HUDEP-2 (cell line): ENCODE measurements at regions not wholly inside any gene's neighbourhood (a gene's known extent, or its start where the extent isn't known, plus 50 kb on each side); places are given as distances from the start of the nearest gene placed in this dataset.

Experiments used
- DNase-seq, 76 experiments: peaks; one replicate each; lab custom pipeline; 2025; ENCODE audit not compliant: unreplicated experiment in 76 of 76; lab: John Stamatoyannopoulos, UW

DNA sequence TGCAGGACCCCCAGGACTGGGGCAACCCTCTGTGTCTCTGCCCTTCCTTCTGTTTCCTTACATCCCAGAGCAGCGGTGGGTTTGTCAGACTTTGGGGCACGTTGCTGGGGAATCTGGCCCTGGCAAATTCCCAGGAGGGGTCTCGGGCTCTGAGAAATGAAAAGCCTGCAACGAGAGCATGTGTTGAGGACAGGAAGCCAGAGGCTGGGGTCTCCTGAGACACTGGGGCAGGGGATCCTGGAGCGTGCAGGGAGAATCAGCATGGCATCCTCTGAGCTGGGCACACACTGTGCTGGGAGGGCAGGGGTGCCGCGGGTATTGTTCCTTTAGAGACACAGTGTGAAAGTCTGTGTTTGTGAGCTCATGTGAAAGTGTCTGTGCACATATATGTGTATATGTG lies 279.9 kb upstream of the PPP2R2D start:
- no peak for DNase-seq

DNA sequence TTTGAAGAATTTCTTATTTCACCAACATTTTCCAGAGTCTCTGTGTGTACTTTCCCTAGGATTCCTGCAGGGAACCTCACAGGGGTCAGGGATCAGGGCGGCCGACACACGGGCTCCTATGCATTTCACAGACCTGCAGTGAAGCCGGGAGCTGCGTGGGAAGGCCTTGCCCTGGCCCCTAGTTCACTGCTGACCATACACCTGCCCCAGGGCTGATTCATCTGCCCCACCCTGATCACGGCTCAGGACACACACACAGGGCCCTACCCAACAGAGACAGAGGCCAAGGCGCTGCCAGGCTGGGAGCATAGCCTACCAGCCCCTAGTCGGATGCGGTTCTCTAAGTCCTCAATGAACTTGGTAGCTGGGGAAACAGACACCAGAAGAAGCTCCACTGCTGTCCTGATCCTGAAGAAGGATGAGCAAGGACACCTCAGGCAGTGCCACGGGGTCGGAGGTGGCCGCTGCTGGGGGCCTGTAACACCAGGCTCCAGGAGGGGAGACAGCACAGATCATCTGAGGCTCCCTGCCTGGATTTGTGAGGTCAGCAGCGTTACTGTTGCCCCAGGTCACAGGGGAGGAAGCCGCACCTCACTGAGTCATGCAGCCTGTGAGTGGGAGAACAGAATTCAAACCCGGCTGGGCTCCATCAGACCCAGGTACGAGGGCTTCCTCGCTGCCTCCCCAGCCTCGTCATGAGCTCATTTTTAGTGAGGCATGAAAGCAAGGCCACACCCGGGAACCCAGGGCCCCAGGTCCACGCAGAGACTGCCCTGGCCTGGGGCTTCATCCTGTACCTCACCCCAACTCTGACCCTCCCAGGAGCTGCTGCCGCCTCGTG lies 278.8 kb upstream of the PPP2R2D start:
- DNase-seq, result no peak

DNA sequence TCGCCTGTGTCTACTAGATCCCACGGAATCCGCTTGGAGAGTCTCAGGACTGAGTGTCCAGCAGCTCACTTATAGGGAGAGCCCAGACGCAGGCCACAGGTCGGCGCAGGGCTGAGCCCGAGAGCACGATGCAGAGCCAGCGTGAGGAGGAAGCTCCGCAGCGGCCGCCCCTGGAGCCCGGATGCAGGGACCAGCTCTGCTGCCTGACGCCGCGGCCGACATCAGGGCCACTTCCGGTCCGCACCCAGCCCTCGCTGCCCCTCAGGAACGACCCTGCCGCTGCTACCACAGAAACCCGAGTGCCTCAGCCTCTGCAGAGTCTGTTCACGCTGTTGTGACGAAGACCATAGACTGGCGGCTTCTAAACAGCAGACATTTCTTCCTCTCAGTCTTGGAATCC lies 275.8 kb upstream of the PPP2R2D start:
- no peak for DNase-seq

DNA sequence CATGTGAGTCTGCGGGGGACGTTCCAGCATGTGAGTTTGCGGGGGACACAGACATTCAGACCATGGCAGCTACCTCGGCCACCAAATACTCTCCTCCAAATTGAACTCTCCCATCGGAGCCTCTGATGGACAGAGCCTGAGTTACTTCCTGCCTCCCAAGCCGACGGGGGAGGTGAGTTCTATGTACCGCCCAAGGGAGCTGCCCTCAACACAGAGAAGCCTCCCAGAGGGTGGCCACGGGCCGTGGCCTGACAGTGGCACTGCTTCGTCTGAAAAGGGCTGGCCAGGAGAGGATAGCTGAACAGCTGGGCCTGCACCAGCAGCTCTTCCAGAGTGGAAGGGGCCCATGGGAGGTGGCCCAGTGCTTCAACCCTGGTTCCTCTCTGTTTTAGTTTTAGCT lies 274.5 kb upstream of the PPP2R2D start:
- no peak for DNase-seq

DNA sequence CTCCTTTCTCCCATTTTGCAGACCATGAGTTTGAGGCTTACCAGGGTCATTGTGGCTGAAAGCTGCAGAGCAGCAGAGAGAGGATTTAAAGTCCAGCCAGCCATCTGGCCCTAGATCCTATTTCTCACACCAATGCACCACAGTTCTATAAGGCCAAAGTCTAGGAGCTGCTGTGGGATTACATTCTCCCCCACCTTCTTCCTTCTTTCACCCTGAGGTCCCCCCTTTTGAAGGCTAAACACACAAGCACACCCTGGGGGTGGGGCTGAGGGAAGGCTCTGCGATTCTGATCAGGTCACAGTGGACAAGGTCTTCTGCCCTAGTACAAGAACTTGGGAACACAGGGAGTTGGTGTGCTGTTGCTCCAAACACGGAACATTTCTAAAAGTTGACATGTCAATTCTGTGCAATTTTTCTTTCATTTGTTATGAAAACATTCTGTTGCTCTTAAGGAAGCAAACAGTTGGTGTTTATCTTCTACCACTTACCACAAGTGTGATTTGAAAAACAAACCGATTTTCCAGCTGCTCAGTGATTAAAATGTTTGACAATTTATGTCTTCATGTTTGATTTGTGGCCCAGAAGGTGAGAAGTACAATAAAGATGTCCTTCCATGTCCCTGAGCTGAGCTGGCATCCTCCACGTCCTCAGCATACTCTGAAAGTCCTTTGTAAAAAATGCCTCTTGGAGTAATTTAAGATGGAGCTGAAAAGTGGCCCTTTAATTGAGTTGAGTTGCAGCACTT lies 271.6 kb upstream of the PPP2R2D start:
- no peak for DNase-seq

DNA sequence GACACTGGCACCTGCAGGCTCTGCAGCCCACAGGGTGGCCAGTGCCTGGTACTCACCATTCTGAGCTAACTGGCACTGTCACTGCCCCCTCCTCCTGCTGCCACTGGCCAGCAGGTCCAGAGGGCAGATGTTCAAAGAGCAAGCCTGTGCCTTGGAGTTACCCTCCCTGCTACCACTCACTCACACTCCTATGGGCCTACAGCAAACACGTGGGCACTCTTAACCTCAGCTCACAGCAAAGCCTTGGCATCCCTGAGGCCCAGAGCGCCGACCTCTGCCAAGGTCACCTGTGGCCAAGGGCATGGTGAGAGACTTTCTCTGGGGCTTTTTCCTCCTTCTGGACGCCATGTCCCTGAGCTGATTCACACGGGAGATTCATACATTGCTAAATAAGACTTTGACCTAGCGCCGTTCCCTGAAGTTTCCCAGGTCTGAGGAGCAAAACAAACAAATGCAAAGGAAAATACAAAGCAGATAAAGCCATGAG lies 270.0 kb upstream of the PPP2R2D start:
- no peak for DNase-seq

DNA sequence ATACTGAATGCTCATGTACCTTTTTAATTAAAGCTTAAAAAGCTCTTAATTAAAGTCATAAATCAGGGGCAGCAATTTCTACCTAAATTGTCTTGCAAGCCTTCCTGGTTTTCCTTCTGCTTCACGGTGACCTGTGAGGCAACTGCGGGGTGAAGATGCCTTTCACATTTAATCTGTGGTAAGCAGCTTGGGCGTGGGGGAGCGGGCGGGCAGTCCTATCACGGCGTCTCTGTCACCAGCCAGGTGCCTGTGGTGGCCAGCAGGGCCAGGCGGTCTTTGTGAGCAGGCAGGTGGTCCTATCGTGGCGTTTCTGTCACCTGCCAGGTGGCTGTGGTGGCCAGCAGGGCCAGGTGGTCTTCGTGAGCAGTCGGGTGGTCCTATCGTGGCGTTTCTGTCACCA lies 269.2 kb upstream of the PPP2R2D start:
- no peak for DNase-seq

DNA sequence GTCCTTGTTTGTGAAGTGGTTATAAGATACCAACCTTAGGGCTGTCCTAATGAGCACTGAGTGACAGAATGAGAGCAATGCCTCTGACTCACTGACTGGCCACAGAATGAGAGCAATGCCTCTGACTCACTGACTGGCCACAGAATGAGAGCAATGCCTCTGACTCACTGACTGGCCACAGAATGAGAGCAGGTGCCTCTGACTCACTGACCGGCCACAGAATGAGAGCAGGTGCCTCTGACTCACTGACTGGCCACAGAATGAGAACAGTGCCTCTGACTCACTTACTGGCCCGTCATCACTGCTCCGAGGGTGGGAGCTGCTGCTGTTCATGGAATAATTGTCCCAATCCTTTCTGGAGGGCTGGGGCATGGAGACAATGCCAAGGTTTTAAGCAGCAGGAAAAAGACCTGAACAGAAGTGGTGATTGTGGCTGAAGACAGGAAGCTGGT lies 265.2 kb upstream of the PPP2R2D start:
- DNase-seq, result no peak

DNA sequence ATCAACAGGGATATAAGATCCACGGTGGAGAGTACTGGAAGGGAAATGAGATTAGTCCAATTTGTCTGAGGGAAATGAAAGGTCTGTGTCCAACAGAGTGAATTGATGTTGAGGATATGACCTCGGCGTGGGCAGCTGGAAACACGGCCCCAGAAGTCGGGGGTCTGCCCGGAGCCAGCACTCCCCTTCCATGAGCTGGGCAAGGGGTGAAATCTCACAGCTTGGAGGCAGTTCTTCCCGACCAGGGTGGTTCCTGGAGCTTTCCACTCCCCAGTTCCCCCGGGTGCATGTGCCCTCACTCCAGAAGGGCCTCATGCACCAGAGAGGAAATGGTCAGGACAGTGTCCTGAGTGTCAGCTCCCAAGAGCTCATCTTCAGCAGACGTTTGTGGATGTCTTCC lies 264.7 kb upstream of the PPP2R2D start:
- no peak for DNase-seq

DNA sequence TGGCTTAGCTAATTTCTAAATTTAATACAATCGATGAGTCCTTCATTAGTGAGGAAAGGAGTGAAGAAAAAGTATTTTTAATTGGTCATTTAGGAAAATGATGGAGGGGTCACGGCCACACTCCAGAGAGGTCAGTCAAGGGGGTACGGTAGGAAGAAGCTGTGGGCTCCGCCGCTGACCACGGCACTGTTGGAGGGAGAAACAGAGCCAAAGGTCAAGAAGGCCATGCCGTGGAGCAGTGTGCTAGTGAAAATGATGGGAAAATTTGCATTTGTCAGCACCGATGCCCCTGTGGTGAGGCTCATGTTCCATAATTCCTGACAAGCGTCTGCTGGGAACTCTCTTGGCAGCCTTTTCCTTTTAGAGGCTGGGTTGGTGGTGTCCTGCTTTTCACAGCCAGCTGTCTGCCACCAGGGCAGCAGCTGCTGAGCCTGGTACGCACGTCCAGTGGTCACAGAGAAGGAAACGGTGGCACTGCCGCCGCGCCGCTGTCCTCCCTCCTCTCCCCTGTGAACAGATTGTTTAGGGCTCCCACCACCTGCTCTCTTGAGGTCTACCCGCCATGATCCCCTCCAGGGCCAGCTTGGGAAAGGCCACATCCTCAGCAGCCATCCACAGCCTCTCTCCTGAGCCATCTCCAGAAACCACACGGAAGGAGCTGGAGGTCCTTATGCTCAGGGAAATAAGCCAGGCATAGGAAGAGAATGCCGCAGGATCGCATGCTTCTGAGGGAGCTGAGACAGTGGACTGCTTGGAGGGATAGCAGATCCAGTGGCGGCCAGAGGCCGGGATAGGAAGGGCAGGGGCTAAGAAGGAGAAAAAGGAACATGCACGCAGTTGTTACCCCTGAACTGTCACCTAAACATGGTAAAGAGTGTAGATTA lies 263.7 kb upstream of the PPP2R2D start:
- DNase-seq, result no peak

DNA sequence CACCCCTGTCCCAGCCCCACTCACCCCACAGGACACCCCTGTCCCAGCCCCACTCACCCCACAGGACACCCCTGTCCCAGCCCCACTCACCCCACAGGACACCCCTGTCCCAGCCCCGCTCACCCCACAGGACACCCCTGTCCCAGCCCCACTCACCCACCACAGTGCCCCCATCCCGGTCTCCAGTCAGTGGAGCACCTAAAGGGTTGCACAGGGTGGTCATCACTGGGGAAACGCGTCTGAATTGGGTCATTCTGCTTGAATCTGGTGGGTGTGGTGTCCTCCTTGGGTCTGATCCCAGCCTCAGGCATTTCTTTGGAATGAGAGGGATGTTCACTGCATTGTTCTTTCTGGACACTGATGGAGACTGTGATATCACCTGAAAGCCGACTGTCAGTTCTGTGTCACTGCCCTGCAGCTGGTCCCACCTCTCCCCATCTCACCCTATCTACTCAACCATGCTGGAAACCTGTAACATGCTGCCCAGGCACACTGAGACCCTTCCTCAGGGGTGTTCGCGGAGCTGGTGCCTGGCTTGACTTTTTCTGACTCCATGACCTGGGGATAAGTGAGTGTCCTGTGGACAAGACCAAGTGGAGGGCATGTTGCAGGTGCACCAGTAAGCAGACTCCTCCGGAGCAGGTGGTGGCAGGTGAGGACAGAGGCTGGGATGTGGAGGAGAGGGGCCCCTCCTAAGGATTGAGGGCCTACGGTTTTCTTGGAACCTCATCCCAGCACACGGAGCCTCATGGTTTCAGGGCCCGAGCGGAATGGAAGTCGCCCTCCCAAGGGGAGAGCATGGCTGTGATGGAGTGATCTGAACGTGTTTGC lies 262.5 kb upstream of the PPP2R2D start:
- no peak for DNase-seq

DNA sequence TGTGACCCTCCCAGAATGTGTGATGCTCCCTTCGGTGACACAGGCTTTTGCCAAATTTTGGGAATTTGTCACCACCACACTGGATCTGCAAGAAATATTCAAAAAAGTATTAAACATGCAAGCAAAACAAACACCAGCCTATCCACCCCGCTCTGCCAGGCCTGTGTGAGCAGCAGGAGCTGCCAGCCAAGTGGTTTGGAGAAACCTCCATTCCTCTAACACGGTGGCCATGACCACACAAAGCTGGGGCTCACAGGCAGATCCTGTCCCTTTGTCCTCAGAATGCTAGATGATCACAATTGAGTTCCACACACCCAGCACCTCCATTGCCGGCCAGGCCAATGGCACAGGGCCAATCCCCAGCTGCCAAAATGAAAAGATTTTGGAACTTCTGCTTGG lies 261.9 kb upstream of the PPP2R2D start:
- DNase-seq, result no peak

DNA sequence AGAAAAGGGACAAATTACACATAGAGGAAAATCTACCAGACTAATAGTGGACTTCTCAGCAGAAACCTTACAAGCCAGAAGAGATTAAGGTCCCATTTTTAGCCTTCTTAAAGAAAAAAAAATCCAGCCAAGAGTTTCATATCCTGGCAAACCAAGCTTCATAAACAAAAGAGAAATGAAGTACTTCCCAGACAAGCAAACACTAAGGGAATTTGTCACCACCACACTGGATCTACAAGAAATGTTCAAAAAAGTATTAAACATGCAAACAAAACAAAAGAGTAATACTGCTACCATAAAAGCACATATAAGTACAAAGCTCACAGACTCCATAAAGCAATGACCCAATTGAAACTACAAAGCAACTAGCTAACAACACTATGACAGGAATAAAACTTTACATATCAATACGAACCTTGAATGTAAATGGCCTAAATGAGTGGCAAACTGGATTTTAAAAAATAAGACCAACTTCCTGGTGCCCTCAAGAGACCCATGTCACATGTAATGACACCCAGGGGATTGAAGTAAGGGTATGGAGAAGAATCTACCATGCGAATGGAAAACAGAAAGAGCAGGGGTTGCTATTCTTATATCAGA lies 260.7 kb upstream of the PPP2R2D start:
- no peak for DNase-seq

DNA sequence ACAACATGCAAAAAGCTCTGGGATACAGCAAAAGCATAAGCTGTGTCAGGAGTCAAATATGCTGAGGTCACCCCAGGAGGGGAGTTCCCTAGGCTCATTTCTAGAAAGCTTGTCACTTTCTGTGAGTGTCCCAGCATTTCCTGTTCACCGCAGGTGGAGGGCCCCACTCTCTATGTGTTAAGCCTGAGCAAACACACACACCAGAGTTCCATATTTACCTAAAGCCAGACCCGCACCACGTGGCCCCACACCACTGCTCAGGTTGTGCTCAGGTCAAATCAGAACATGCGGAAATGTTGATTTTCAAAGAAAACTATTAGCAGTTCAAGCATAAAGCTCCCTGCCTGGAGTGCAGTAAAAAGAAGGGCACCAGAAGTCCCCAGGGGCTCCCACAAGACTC lies 259.6 kb upstream of the PPP2R2D start:
- DNase-seq, result no peak

DNA sequence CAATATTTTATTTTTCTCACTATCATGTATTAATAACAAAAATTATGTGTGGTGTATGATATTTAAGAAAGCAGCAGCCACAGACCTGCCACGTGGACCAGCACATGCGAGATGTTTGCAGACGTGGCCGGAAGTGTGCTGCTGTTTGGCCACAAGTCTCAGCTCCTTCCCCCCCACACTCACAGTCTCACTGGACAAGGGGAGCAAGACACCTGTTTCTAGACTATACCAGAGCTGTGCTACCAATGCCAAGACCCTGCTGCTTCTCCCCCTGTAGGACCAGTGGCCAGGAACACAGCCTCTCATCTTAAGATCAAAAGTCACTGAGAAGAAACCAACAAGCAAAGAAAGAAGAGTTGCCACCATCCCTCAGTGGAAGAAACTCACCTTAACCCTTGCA lies 258.9 kb upstream of the PPP2R2D start:
- DNase-seq, result no peak

DNA sequence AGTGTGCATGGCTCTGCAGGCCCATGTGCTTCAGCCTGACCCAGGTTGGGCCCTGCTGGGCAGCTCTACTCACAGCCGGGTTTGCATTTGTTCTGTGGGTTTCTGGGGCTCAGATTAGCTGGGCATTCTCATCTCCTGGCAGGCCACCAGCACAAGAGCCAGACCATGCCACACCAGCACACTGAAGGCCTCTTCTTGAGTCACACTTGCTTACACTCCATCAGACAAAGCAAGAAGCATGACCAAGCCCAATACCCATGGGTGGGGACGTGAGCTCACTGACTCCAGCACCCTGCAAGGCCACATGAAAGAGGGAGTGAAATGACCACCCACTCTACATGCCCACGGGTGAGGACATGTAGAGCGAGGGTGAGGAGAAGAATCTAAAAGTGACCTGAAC lies 257.8 kb upstream of the PPP2R2D start:
- DNase-seq, result no peak

DNA sequence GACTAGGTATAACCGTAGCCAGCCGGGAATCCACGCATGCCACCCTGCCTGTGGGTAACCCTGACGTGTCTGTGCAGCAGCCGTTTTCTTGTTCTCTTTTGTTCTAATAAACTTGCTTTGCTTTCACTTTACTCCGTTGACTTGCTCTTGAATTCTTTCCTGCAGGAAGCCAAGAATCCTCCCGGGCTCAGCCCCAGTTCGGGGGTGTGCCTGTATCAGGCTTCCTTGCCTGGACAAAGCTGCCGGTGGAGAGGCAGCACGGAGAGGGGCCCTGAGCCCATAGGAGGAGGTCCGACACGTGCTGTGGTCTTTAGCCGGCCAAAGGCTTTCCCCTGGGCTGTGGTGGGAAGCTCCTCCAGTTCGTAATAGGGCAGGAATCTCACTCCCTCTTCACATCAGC lies 256.5 kb upstream of the PPP2R2D start:
- no peak for DNase-seq

DNA sequence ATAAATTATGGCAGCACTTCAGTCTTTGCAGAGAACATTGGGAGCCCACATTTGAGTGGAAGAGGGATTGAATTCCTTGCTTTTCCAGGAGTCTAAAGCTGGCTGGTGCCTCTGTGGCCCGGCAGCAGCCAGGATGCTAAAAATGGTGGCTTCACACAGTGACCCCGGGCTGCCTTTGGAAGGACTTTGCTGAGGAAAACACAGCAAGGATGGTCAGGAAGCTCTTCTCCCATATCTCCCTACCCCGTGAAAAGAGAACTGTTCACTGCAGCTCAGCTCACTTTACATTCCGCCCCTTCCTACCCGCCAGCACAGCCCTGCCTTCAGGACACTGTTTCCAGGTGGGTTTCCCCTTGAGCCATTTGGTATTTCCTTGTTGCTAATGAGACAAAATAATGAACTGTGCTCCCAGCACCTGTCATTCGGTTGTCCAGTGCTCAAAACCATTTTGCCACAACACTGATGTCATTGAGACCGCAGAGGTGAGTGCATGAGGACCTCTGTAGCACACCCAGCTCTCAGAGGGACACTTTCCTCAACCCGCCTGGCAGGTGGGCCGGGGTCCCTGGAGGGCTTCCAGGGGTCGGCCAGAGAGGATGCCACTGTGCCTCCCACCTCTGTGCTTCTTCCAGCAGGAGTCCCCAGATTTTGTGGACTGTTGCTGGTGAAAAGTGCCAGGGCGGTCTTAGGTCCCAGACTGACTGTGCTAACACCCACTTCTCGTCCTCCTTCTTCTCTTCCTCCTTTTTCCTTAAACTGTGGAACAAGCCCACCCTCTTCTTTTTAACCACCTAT lies 255.7 kb upstream of the PPP2R2D start:
- DNase-seq, result no peak

DNA sequence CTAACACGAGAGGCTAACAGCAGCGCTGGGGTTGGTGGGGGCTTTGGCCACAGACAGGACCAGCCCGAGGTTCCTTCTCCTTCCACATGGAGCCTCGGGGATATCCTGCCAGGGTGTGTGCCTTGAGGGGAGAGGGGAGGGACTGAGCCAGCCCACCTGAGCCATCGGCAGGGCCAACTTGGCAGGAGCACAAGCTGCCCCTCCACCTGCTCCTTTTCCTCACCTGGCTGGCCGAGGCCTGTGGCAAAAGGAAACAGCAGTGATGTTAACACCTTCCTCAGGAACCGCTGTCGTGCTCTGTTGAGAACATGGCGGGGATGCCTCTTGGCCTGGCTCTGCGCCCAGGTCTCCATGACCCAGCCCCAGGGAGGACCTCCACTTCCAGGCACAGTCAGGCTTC lies 255.1 kb upstream of the PPP2R2D start:
- DNase-seq, result no peak
